ENCODE measurements at regions not wholly inside any gene's neighbourhood (a gene's known extent, or its start where the extent isn't known, plus 50 kb on each side); places are given as distances from the start of the nearest gene placed in this dataset.

- TF ChIP-seq RAD21 (IDR thresholded peaks at IDR 0.05): no peak
- TF ChIP-seq, protein P1, sequence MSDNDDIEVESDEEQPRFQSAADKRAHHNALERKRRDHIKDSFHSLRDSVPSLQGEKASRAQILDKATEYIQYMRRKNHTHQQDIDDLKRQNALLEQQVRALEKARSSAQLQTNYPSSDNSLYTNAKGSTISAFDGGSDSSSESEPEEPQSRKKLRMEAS (IDR thresholded peaks at IDR 0.05): no peak
- no peak for TF ChIP-seq CTCF (IDR thresholded peaks at IDR 0.05; ENCODE audit: low read depth, low read length, missing input control)
- TF ChIP-seq SP1 (IDR thresholded peaks at IDR 0.05): no peak
- TF ChIP-seq ZBTB33 (IDR thresholded peaks at IDR 0.05): no peak
- no peak for TF ChIP-seq YY1 (IDR thresholded peaks at IDR 0.05)
- TF ChIP-seq TAF1 (conservative IDR thresholded peaks at IDR 0.05): no peak
- TF ChIP-seq EGR1 (IDR thresholded peaks at IDR 0.05; ENCODE audit: low read depth in 2 of 2): no peak
Measured at GRCh38 chr5:79850316-79850822, 140.7 kb downstream of the MTX3 start.

All from liver (tissue), 3 donors.